Osteocyte (in vitro differentiated cells): ENCODE measurements at regions not wholly inside any gene's neighbourhood (a gene's known extent, or its start where the extent isn't known, plus 50 kb on each side); places are given as distances from the start of the nearest gene placed in this dataset.

ENCODE experiments used
- DNase-seq: peaks from one replicate; pipeline ENCODE4 v3.0.0; 2021; ENCODE audit warnings: mixed read lengths; ENCODE audit not compliant: unreplicated experiment; ENCODE audit errors: extremely low spot score
- H3K27ac Mint-ChIP-seq: one replicate; pipeline ENCODE4 v1.8.0; 2021; ENCODE audit warnings: mild to moderate bottlenecking, mixed read lengths; ENCODE audit not compliant: unreplicated experiment
- H3K27me3 Mint-ChIP-seq: one replicate; pipeline ENCODE4 v1.8.0; 2021; ENCODE audit warnings: mixed read lengths; ENCODE audit not compliant: unreplicated experiment
- H3K36me3 Mint-ChIP-seq: one replicate; pipeline ENCODE4 v1.8.0; 2021; ENCODE audit warnings: mixed read lengths; ENCODE audit not compliant: unreplicated experiment
- H3K4me1 Mint-ChIP-seq: one replicate; pipeline ENCODE4 v1.8.0; 2021; ENCODE audit warnings: mixed read lengths; ENCODE audit not compliant: unreplicated experiment
- H3K4me3 Mint-ChIP-seq: one replicate; pipeline ENCODE4 v1.8.0; 2021; ENCODE audit warnings: mild to moderate bottlenecking, moderate library complexity, mixed read lengths; ENCODE audit not compliant: unreplicated experiment
- H3K9me3 Mint-ChIP-seq: one replicate; pipeline ENCODE4 v1.8.0; 2021; ENCODE audit warnings: mixed read lengths; ENCODE audit not compliant: unreplicated experiment
- TF ChIP-seq, protein P1 (sequence below): fragments of 200-600 bp; sonication (generic); IDR thresholded peaks from 2 replicates; pipeline ENCODE4 v1.5.0; 2021; ENCODE audit warnings: antibody characterized with exemption, mild to moderate bottlenecking, moderate library complexity

DNA sequence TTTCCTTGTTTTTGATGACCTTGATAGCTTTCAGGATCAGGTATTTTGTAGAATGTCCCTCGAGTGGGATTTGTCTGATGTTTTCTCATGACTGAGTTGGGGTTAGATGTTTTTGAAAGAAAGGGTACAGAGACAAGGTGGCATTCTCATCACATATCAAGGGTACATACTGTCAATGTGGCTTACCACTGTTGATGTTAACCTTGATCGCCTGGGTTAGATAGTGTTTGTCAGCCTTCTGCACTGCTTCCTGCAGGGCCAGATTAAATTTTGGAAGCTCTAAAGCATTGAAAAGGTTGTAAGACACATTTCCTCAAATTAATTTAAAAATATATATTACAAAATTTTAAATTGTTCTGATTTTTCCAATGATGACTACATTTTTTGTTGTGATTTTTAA lies 287.4 kb upstream of the ACTBL2 start:
- H3K27ac Mint-ChIP-seq, result no peak overlapping the region
- no peaks in the 10 kb centered on the region for H3K36me3 Mint-ChIP-seq
- no peak for DNase-seq
- no peaks in the 10 kb centered on the region for H3K9me3 Mint-ChIP-seq
- H3K27me3 Mint-ChIP-seq, result no peaks in the 10 kb centered on the region
- peaks cover 2% of the 10 kb centered on the region for H3K4me1 Mint-ChIP-seq
- TF ChIP-seq, protein P1, sequence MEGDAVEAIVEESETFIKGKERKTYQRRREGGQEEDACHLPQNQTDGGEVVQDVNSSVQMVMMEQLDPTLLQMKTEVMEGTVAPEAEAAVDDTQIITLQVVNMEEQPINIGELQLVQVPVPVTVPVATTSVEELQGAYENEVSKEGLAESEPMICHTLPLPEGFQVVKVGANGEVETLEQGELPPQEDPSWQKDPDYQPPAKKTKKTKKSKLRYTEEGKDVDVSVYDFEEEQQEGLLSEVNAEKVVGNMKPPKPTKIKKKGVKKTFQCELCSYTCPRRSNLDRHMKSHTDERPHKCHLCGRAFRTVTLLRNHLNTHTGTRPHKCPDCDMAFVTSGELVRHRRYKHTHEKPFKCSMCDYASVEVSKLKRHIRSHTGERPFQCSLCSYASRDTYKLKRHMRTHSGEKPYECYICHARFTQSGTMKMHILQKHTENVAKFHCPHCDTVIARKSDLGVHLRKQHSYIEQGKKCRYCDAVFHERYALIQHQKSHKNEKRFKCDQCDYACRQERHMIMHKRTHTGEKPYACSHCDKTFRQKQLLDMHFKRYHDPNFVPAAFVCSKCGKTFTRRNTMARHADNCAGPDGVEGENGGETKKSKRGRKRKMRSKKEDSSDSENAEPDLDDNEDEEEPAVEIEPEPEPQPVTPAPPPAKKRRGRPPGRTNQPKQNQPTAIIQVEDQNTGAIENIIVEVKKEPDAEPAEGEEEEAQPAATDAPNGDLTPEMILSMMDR, result no peak
- no peak overlapping the region for H3K4me3 Mint-ChIP-seq

DNA sequence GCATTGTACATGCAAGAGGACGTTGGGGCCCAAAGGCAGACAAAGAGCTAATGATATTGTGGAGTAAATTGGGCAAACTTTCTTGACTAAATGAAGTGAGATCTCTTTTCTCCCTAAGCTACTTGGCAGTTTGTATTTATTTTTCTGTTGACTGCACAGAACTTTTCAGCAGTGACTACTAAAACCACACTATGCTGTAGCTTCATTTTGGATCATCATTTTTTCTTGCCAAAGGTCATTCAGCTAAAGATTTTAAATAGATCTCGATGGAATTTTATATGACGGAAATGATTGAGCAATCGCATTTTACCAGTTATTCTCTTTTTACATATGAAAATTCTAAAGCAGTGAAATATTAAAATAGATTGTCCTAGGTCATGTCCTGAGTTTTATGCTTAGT lies 286.1 kb upstream of the ACTBL2 start:
- peaks cover 2% of the 10 kb centered on the region for H3K4me1 Mint-ChIP-seq
- no peaks in the 10 kb centered on the region for H3K36me3 Mint-ChIP-seq

DNA sequence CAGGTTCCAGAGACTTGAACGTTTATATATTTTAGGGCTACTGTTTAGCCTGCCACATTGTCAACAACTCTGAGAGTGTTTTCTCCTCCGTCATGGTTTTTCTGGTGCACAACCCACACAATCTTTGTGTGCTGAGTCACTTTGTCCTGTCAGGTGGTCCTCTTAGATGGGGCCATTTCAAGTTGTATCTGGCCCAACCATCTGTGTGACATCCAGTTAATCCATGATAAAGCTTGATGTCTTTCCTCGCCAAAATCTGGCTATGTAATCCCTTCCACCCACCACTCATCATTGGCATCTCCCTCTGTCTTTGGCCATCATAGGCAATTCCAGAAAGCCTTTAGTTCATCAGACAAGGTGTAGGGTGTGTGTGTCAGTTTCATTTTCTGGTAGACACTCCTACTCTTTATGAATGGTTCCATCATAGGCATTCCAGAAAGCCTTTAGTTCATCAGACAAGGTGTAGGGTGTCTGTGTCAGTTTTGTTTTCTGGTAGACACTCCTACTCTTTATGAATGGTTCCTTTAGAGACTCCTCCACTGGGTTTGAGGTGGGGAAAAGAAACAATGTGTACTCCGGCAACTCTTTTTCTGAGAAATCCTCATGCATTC lies 282.0 kb upstream of the ACTBL2 start:
- Mint-ChIP-seq H3K9me3 (no peaks in the 10 kb centered on the region), H3K4me1 (peaks cover 2% of the 10 kb centered on the region), H3K27ac (no peak overlapping the region), H3K4me3 (no peak overlapping the region), H3K27me3 (no peaks in the 10 kb centered on the region), H3K36me3 (no peaks in the 10 kb centered on the region)
- DNase-seq, result no peak
- TF ChIP-seq, protein P1, result no peak

More for the DNA sequence above, 286.1 kb upstream of the ACTBL2 start:
- H3K4me3 Mint-ChIP-seq, result no peak overlapping the region
- H3K27ac Mint-ChIP-seq, result no peak overlapping the region
- DNase-seq, result no peak
- no peaks in the 10 kb centered on the region for H3K9me3 Mint-ChIP-seq
- TF ChIP-seq, protein P1, result no peak
- no peaks in the 10 kb centered on the region for H3K27me3 Mint-ChIP-seq

DNA sequence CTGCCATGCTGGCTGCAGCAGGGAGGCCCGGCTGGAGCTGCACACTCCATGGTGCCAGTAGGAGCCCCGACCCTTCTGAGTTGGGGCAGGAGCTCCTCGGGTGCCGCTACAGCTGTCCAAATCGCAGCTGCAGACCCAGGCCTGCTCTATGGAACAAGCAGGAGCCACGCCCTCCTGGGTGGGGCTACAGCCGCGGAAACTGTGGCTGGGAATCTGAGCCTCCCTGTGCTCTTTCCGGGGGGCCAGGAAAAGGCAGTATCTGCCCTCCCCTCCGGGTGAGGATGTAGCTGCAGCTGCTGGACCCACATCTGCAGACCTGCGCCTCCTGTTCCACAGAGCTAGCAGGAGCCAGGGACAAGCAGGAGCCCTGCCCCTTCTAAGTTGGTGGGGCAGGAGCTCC lies 278.9 kb upstream of the ACTBL2 start:
- DNase-seq, result no peak

DNA sequence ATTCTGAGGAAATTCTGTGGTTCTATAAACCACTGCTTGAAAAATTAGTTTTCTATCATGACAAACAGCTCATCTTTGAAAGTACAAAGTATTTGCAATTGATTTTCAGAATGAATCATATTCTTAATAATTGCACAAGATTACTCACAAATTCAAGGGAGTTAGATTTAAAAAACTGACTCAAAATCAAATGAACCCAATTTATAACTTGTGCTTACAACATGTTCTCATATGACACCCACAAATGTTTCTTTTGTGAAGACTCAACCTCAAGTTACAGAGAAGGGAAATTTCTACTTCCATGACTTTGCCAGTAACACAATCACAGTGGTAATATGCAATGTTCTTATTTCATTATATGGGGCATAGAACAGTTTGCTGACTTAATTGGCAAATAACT lies 272.0 kb upstream of the ACTBL2 start:
- no peaks in the 10 kb centered on the region for H3K36me3 Mint-ChIP-seq
- no peak for DNase-seq
- TF ChIP-seq, protein P1, result no peak

More for the DNA sequence above, 278.9 kb upstream of the ACTBL2 start:
- no peaks in the 10 kb centered on the region for H3K4me1 Mint-ChIP-seq
- H3K9me3 Mint-ChIP-seq, result peaks cover 5% of the 10 kb centered on the region
- H3K4me3 Mint-ChIP-seq, result no peak overlapping the region
- no peak overlapping the region for H3K27ac Mint-ChIP-seq
- no peaks in the 10 kb centered on the region for H3K27me3 Mint-ChIP-seq
- H3K36me3 Mint-ChIP-seq, result no peaks in the 10 kb centered on the region
- TF ChIP-seq, protein P1, result no peak

More for the DNA sequence above, 272.0 kb upstream of the ACTBL2 start:
- Mint-ChIP-seq H3K27ac (no peak overlapping the region), H3K4me1 (peaks cover 5% of the 10 kb centered on the region), H3K4me3 (no peak overlapping the region), H3K9me3 (peaks cover 5% of the 10 kb centered on the region), H3K27me3 (no peaks in the 10 kb centered on the region)
